ENCODE measurements at regions not wholly inside any gene's neighbourhood (a gene's known extent, or its start where the extent isn't known, plus 50 kb on each side); places are given as distances from the start of the nearest gene placed in this dataset.

DNA sequence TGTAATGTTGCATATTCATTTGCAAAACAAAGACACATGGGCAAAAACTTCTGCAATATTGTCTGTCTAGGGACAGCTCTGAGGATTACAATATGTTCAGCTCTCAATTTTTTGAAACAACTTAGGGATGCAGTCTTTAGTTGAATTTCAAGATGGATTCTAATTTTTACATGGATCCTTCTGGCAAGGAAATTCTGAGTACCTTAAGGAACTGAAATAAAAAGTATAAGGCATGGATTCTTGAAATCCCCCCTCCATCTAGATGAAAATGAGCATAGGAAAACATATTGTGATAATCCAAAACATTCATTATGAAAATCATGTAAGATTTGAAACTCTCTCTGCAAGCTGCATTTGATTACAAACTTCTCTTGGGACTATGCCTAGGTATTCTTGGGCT is 568.6 kb downstream of the CETN3 start:
- TF ChIP-seq, protein P1, sequence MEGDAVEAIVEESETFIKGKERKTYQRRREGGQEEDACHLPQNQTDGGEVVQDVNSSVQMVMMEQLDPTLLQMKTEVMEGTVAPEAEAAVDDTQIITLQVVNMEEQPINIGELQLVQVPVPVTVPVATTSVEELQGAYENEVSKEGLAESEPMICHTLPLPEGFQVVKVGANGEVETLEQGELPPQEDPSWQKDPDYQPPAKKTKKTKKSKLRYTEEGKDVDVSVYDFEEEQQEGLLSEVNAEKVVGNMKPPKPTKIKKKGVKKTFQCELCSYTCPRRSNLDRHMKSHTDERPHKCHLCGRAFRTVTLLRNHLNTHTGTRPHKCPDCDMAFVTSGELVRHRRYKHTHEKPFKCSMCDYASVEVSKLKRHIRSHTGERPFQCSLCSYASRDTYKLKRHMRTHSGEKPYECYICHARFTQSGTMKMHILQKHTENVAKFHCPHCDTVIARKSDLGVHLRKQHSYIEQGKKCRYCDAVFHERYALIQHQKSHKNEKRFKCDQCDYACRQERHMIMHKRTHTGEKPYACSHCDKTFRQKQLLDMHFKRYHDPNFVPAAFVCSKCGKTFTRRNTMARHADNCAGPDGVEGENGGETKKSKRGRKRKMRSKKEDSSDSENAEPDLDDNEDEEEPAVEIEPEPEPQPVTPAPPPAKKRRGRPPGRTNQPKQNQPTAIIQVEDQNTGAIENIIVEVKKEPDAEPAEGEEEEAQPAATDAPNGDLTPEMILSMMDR (conservative IDR thresholded peaks at IDR 0.05; ENCODE audit: low read depth, low read length), result no peak
- no peak for DNase-seq (ENCODE audit: low read depth)
- H3K4me3 ChIP-seq (ENCODE audit: low read depth, low read length), result no peak overlapping the region

DNA sequence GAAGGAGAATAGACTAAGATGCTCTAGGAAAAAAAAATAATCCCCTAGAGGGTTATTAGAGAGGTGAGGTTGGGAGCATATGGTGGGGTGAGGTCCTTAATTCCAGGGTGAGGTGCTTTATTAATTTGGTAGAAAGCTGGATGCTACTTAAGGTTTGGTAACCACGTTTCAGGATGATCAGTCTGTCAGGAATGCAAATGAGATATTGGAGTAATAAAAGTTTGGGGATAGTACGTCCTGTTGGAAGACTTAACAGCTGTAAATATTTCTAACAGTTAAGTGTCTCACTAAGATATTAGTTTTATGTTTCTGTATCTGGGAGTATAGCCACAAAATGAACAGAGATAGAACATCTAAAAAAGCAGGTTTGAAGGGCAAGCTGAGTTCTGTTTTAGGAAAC is 578.9 kb downstream of the CETN3 start:
- TF ChIP-seq, protein P1 (conservative IDR thresholded peaks at IDR 0.05; ENCODE audit: low read depth, low read length), result no peak
- H3K4me3 ChIP-seq (ENCODE audit: low read depth, low read length), result no peak overlapping the region
- no peak for DNase-seq (ENCODE audit: low read depth)

DNA sequence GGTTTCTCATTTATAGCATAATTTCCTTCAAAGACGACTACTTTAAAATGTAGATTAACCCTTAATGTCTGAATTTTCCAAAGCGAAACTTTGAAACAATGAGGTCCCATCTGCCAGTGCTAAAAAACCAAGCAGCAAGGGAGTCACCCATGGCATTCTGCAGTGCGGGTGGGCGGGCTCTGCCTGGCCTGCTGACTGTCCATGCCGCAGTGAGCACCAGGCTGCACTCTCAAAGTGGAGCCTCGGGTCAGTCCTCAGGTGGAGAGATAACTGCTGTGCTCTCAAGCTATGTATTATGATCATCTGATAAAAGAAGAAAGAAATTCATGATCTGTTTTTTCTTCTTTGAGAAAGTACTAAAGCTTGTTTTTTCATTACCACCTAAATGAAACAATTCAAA is 581.6 kb downstream of the CETN3 start:
- TF ChIP-seq, protein P1 (conservative IDR thresholded peaks at IDR 0.05; ENCODE audit: low read depth, low read length), result no peak
- no peak overlapping the region for H3K4me3 ChIP-seq (ENCODE audit: low read depth, low read length)
- no peak for DNase-seq (ENCODE audit: low read depth)

DNA sequence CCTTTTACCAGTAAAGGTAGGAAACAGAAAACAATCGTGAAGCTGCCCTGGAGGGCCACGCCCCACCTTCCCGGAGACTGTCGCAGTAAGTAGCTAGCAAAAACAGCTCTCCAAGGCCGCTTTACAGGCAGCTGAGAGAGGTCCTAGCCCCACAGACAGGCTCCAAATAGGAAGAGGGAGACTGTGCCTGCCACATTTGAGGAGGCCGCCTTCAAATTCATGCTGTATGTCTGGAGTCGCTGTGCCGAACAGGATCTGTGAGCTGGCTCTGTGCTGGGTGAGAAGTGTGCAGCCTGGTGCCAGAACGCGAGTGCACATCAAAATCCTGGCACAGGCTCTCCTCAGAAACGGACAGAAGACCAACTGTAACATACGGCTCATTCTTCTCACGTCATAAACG is 582.2 kb downstream of the CETN3 start:
- TF ChIP-seq, protein P1 (conservative IDR thresholded peaks at IDR 0.05; ENCODE audit: low read depth, low read length), result no peak
- H3K4me3 ChIP-seq (ENCODE audit: low read depth, low read length), result no peak overlapping the region

DNA sequence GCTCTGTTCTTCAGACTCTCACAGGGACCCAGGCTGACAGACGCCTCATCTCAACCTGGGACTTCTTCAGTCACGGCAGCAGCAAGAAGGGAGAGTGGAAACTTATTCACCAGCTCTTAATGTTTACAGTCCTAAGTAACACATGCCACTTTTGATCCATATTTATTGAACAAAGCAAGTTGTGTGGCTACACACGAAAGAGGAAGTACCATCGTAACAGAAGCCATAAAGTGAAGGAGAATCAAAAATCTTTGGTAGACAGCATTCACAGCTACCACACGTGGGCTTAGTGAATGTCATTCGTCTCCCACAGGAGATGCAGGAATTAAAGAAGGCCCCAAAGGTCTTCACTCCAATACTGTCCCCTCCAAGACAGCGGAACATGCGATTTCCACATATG is 582.6 kb downstream of the CETN3 start:
- H3K4me3 ChIP-seq (ENCODE audit: low read depth, low read length), result no peak overlapping the region
- TF ChIP-seq, protein P1 (conservative IDR thresholded peaks at IDR 0.05; ENCODE audit: low read depth, low read length), result no peak
- DNase-seq (ENCODE audit: low read depth), result no peak

More for the DNA sequence above, 582.2 kb downstream of the CETN3 start:
- DNase-seq (ENCODE audit: low read depth), result no peak

DNA sequence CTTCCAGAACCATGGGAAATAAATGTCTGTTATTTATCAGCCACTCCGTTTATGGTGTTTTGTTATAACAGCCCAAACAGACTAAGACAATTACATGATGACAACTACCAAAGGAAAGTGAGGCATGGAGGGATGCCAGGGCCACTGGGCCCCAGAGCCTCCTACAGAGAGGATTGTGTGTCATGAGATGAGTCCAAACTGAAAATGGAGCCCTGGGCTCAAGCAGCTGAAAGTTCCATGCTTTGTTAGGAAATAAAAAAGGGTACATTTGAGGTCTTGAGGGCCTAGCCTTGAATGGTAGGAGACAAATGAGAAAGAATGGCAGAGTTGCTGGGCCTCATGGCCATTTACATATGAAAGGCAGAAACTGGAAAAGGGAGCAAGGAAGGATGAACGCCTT is 586.5 kb downstream of the CETN3 start:
- DNase-seq (ENCODE audit: low read depth), result no peak
- TF ChIP-seq, protein P1 (conservative IDR thresholded peaks at IDR 0.05; ENCODE audit: low read depth, low read length), result no peak
- no peak overlapping the region for H3K4me3 ChIP-seq (ENCODE audit: low read depth, low read length)

DNA sequence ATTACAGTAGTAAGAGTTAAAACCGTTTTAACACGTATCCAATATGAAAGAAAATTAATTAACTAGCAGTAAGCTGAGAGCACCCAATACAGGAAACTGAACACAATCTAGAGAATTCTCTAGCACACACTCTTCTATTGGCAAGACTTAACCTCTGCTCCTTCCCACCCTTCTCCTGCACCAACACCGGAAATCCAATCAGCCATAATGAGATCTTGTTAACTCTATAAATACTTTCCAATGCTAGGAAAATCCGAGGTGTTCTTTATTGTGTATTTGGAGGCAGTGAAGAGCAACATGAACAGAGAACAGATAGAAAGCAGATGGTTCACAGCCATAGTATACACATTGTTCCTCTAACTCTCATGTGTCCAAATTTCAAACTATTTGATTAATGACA is 591.7 kb downstream of the CETN3 start:
- TF ChIP-seq, protein P1 (conservative IDR thresholded peaks at IDR 0.05; ENCODE audit: low read depth, low read length), result no peak
- H3K4me3 ChIP-seq (ENCODE audit: low read depth, low read length), result no peak overlapping the region
- DNase-seq (ENCODE audit: low read depth), result no peak
